ENCODE measurements at regions not wholly inside any gene's neighbourhood (a gene's known extent, or its start where the extent isn't known, plus 50 kb on each side); places are given as distances from the start of the nearest gene placed in this dataset.

GRCh38 chr4:163256680-163257343 is 75.6 kb downstream of the NPY1R start:
- TF ChIP-seq POLR2A (IDR thresholded peaks at IDR 0.05; ENCODE audit: low read depth, low read length), result no peak
- TF ChIP-seq TAF1 (IDR thresholded peaks at IDR 0.05; ENCODE audit: low read depth, low read length), result no peak
